Caco-2 (cell line): ENCODE measurements at regions not wholly inside any gene's neighbourhood (a gene's known extent, or its start where the extent isn't known, plus 50 kb on each side); places are given as distances from the start of the nearest gene placed in this dataset.

ENCODE experiments used
- BruUV-seq: library from RNA; stranded (reverse); fragments of 400-500 nt; replicated peaks from 2 replicates; lab custom pipeline; 2021; lab: Mats Ljungman, UMichigan
- CTCF ChIA-PET: fragments of 300-600 bp; sonication (Branson Sonifier 250); formaldehyde crosslinking; loops from one replicate; lab custom pipeline; 2022; ENCODE audit warnings: antibody characterized with exemption; lab: Charles Lee
- POLR2A ChIA-PET: fragments of 300-600 bp; sonication (Branson Sonifier 250); formaldehyde crosslinking; loops from one replicate; lab custom pipeline; 2022; ENCODE audit warnings: antibody characterized with exemption; lab: Charles Lee
- DNase-seq, 2 experiments: peaks; one replicate each; pipeline versions ENCODE4 v3.0.0 to v3.0.0-alpha.2; 2020 to 2022
- H3K27me3 ChIP-seq: replicated peaks from 2 replicates; pipeline ENCODE4 v1.6.0; 2011; ENCODE audit warnings: low read length; ENCODE audit not compliant: control insufficient read depth, insufficient read depth
- H3K36me3 ChIP-seq: 2 replicates; pipeline ENCODE4 v1.5.1; 2011; ENCODE audit warnings: low read length; ENCODE audit not compliant: control insufficient read depth, insufficient read depth
- H3K4me1 ChIP-seq: fragments of 250-450 bp; sonication (Bioruptor Pico); 2 replicates; pipeline ENCODE4 v1.5.1; 2020; ENCODE audit warnings: mild to moderate bottlenecking
- H3K4me3 ChIP-seq: 2 replicates; pipeline ENCODE4 v1.5.1; 2011; ENCODE audit warnings: low read depth, mild to moderate bottlenecking, control low read depth, low read length
- H3K9me3 ChIP-seq: fragments of 250-450 bp; sonication (Bioruptor Pico); 2 replicates; pipeline ENCODE4 v1.5.1; 2020; ENCODE audit warnings: mild to moderate bottlenecking, moderate library complexity
- H3K27ac Mint-ChIP-seq: one replicate; pipeline ENCODE4 v1.8.0; 2022; ENCODE audit warnings: mixed read lengths; ENCODE audit not compliant: unreplicated experiment
- H3K27me3 Mint-ChIP-seq: one replicate; pipeline ENCODE4 v1.8.0; 2022; ENCODE audit warnings: mixed read lengths; ENCODE audit not compliant: insufficient read depth, unreplicated experiment
- H3K36me3 Mint-ChIP-seq: one replicate; pipeline ENCODE4 v1.8.0; 2022; ENCODE audit warnings: mild to moderate bottlenecking, mixed read lengths; ENCODE audit not compliant: insufficient read depth, unreplicated experiment
- H3K4me1 Mint-ChIP-seq: one replicate; pipeline ENCODE4 v1.8.0; 2022; ENCODE audit warnings: low read depth, mixed read lengths; ENCODE audit not compliant: unreplicated experiment
- H3K4me3 Mint-ChIP-seq: one replicate; pipeline ENCODE4 v1.8.0; 2022; ENCODE audit warnings: mild to moderate bottlenecking, moderate library complexity, mixed read lengths; ENCODE audit not compliant: unreplicated experiment
- H3K9me3 Mint-ChIP-seq: one replicate; pipeline ENCODE4 v1.8.0; 2022; ENCODE audit warnings: mixed read lengths; ENCODE audit not compliant: unreplicated experiment
- CTCF ChIP-seq, 2 experiments: fragments of 200-600 bp in 1 of 2; IDR thresholded peaks; 1 replicate in 1 of 2; 2 replicates in 1 of 2; pipeline versions ENCODE4 v1.5.1 to v1.8.0; 2011 to 2022; ENCODE audit warnings: antibody characterized with exemption in 1 of 2, control low read depth in 1 of 2, inconsistent platforms in 1 of 2, low read depth in 1 of 2, low read length in 1 of 2, mild to moderate bottlenecking in 1 of 2, moderate library complexity in 1 of 2; ENCODE audit not compliant: insufficient read depth in 1 of 2, severe bottlenecking in 1 of 2, unreplicated experiment in 1 of 2
- intact Hi-C: fragments of 100-400 bp; cut with micrococcal nuclease; formaldehyde crosslinking; loops from one replicate; pipeline ENCODE4 v1.10.0; 2022; ENCODE audit not compliant: unreplicated experiment

GRCh38 chr12:66813137-66813892, 134.4 kb upstream of the GRIP1 start:
- H3K4me3 ChIP-seq = no peak overlapping the region
- H3K36me3 ChIP-seq = no peaks in the 10 kb centered on the region
- POLR2A ChIA-PET = no interaction called here
- peaks cover 6% of the 10 kb centered on the region for H3K27me3 Mint-ChIP-seq
- no peak overlapping the region for H3K4me3 Mint-ChIP-seq
- no TSS peak for BruUV-seq
- H3K27ac Mint-ChIP-seq = no peak overlapping the region
- no peak for TF ChIP-seq CTCF (IDR thresholded peaks at IDR 0.05; ENCODE audit: insufficient read depth in 1 of 2, low read depth in 1 of 2, low read length in 1 of 2, severe bottlenecking in 1 of 2, unreplicated experiment in 1 of 2)
- no peaks in the 10 kb centered on the region for H3K27me3 ChIP-seq
- intact Hi-C loops = no loop called here
- H3K9me3 Mint-ChIP-seq = no peaks in the 10 kb centered on the region
- no peaks in the 10 kb centered on the region for H3K9me3 ChIP-seq
- H3K4me1 ChIP-seq = no peaks in the 10 kb centered on the region
- no peaks in the 10 kb centered on the region for H3K36me3 Mint-ChIP-seq
- no peaks in the 10 kb centered on the region for H3K4me1 Mint-ChIP-seq
- CTCF ChIA-PET = no interaction called here
- DNase-seq = no peak

- Mint-ChIP-seq H3K4me1 (no peaks in the 10 kb centered on the region), H3K27ac (no peak overlapping the region), H3K9me3 (no peaks in the 10 kb centered on the region), H3K36me3 (no peaks in the 10 kb centered on the region), H3K27me3 (no peaks in the 10 kb centered on the region), H3K4me3 (no peak overlapping the region)
- H3K27me3 ChIP-seq = no peaks in the 10 kb centered on the region
- POLR2A ChIA-PET = no interaction called here
- BruUV-seq = no TSS peak
- TF ChIP-seq CTCF (IDR thresholded peaks at IDR 0.05; ENCODE audit: insufficient read depth in 1 of 2, low read depth in 1 of 2, low read length in 1 of 2, severe bottlenecking in 1 of 2, unreplicated experiment in 1 of 2) = no peak
- no peaks in the 10 kb centered on the region for H3K4me1 ChIP-seq
- no peaks in the 10 kb centered on the region for H3K9me3 ChIP-seq
- CTCF ChIA-PET = no interaction called here
- no peaks in the 10 kb centered on the region for H3K36me3 ChIP-seq
- H3K4me3 ChIP-seq = no peak overlapping the region
- no peak for DNase-seq
- intact Hi-C loops = no loop called here
Observed at GRCh38 chr12:66819587-66819986, 140.7 kb upstream of the GRIP1 start.

GRCh38 chr12:66822961-66823360, 144.1 kb upstream of the GRIP1 start:
- no peaks in the 10 kb centered on the region for H3K36me3 ChIP-seq
- H3K4me1 ChIP-seq = no peaks in the 10 kb centered on the region
- CTCF ChIA-PET = no interaction called here
- H3K4me3 Mint-ChIP-seq = no peak overlapping the region
- peaks cover 2% of the 10 kb centered on the region for H3K27me3 Mint-ChIP-seq
- no peaks in the 10 kb centered on the region for H3K27me3 ChIP-seq
- H3K9me3 ChIP-seq = no peaks in the 10 kb centered on the region
- no peaks in the 10 kb centered on the region for H3K36me3 Mint-ChIP-seq
- no peak for DNase-seq
- BruUV-seq = no TSS peak
- intact Hi-C loops = no loop called here
- H3K4me1 Mint-ChIP-seq = no peaks in the 10 kb centered on the region
- TF ChIP-seq CTCF (IDR thresholded peaks at IDR 0.05; ENCODE audit: insufficient read depth in 1 of 2, low read depth in 1 of 2, low read length in 1 of 2, severe bottlenecking in 1 of 2, unreplicated experiment in 1 of 2) = no peak
- no peak overlapping the region for H3K4me3 ChIP-seq
- H3K27ac Mint-ChIP-seq = no peak overlapping the region
- POLR2A ChIA-PET = no interaction called here
- no peaks in the 10 kb centered on the region for H3K9me3 Mint-ChIP-seq
